Fibroblast of pulmonary artery (primary cell): ENCODE measurements at regions not wholly inside any gene's neighbourhood (a gene's known extent, or its start where the extent isn't known, plus 50 kb on each side); places are given as distances from the start of the nearest gene placed in this dataset.

Experiments
- DNase-seq: peaks from one replicate; pipeline ENCODE4 v3.0.0-alpha.2; 2010; ENCODE audit warnings: low read depth
- H3K4me3 ChIP-seq: replicated peaks from 2 replicates; pipeline ENCODE4 v1.5.1; 2011; ENCODE audit warnings: low read depth, mild to moderate bottlenecking, control low read depth, low read length, moderate library complexity
- TF ChIP-seq, protein P1 (sequence below): IDR thresholded peaks from 2 replicates; pipeline ENCODE4 v1.5.1; 2011; ENCODE audit warnings: mild to moderate bottlenecking, control low read depth, low read length, inconsistent platforms; ENCODE audit errors: missing control alignments

DNA sequence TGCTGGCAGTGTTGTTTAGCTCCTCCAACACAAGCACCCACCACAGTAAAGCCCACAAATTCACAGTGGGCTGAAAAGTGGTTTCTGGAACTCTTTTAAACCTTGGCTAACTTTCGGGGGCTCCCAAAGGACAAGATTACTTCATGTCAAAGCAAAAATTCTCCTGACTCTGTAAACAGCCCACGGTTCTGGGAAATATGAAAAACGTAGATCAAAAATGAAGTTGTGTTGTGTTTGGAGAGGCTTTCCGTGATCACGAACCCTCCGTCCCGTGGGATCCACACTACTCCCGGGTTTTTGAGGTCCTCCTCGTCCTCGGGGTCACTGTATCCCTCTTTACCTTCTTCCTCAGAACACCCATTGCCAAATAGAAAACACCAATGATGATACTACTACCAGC lies 159.0 kb upstream of the RUNX1 start:
- H3K4me3 ChIP-seq, result no peak overlapping the region
- TF ChIP-seq, protein P1, sequence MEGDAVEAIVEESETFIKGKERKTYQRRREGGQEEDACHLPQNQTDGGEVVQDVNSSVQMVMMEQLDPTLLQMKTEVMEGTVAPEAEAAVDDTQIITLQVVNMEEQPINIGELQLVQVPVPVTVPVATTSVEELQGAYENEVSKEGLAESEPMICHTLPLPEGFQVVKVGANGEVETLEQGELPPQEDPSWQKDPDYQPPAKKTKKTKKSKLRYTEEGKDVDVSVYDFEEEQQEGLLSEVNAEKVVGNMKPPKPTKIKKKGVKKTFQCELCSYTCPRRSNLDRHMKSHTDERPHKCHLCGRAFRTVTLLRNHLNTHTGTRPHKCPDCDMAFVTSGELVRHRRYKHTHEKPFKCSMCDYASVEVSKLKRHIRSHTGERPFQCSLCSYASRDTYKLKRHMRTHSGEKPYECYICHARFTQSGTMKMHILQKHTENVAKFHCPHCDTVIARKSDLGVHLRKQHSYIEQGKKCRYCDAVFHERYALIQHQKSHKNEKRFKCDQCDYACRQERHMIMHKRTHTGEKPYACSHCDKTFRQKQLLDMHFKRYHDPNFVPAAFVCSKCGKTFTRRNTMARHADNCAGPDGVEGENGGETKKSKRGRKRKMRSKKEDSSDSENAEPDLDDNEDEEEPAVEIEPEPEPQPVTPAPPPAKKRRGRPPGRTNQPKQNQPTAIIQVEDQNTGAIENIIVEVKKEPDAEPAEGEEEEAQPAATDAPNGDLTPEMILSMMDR, result no peak
- DNase-seq, result no peak

DNA sequence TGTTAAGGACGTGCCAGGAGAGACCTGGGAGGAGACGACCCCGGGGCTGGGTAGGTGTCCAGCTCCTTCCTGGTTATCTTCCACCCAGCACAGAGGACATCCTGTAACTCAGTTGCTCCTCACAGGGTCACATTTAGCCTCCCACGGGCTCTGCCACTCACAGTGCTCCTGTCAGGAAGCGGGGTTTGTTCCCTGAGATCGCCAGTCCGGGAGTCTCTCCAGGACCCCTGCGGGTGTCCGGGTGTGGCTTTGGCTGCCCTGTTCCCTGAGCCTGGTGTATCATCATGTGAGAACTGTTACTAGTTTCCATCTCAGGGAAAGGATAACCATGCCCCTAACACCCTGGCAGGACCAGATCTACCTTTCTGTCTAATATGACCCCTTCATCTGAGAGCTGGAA lies 158.2 kb upstream of the RUNX1 start:
- DNase-seq, result no peak
- TF ChIP-seq, protein P1, result no peak
- H3K4me3 ChIP-seq, result no peak overlapping the region

DNA sequence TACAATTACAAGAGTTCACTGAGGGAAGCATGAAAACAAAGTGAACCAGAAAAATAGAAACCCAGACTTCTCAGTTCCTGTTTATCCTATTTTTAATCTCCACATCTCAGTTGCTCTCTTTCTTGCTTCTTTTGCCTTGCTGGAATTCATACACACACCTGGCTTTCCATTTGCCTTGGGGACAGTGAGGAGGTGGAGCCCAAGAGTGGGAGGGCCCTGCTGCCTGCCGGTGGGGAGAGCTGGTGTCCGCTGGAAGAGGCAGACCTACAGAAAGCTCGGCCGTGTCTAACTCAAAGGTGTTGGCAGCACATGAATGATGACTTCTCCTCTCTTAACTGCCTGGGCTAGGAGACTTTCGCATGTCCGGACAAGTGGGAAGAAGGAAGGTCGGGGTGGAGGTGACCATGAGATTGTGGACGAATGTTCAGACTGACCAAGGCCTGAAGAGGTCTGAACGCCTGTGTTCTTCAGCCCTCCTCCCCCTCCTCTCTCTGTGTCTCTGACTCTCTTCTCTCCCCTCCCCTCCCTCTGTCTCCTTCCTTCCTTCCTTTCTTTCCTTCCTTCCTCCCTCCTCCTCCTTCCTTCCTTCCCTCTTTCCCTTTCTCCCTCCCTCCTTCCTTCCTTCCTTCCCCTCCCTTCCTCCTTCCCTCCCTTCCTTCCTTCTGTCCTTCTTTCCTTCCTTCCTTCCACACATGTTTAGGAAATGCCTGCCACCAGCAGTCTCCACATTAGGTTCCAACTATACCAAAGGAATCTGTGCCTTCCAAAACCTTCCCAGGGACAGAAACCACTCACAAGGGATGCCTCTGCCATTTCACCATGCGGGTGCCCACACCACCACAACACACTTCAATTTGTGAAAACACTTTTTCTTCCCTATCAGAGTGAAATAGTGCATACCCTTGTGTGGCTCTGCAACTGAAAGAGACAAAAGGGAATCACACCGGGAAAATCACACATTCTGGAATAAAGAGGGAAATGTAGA lies 157.3 kb upstream of the RUNX1 start:
- no peak overlapping the region for H3K4me3 ChIP-seq
- DNase-seq, result no peak
- TF ChIP-seq, protein P1, result no peak

DNA sequence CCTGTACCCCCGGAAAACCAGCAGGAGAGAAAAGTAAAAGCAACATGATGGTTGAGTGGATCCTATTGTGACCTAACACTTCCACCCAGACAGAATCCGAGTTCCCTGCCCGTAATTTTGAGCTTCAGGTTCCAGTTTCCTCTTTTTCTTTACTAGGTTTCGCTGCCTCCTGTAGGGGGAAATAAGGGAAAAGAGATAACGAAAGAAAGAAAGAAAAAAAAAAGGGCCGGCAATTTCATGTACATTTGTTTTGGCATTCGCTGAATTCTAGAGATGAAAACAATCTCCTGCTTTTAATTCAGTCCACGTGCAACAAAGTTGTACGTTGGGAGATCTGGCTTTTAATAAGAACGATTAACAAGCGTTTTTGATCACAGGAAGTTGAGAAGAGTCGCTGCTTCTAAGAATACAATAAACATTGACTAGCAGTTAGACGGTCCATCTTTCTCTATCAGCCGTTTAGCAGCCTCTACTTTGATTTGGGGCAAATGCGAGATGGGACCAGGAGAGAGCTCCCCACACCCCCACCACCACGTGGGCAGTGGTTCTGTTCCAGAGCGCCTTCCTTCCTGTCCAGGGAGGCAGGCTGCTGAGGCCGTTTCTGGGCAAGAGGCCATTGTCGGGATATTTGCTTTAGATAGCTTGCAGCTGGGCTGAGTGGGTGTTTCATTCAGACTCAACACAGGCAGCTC lies 155.9 kb upstream of the RUNX1 start:
- TF ChIP-seq, protein P1, result peak; percentile 24
- H3K4me3 ChIP-seq, result peak overlapping the region; percentile 38
- DNase-seq, result peak; percentile 98

DNA sequence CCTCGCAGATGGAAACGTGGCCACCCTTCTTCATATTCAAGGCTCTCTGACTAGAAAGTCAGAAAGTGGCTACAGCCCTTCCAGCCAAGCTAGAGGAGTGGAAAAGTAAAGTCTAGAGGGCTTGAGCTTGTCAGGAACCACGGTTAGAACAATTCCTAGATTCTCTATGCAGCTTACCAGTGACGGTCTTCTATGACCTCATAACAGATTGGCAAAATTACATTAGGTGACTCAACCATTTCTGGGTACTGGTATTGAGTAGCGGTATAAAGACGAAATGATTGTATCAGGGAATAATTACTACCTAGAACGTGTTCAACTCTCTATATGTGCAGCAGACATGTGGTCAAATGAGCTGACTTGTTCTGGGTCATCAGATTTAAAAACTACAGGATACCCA lies 155.0 kb upstream of the RUNX1 start:
- DNase-seq, result peak; percentile 53
- TF ChIP-seq, protein P1, result no peak
- H3K4me3 ChIP-seq, result no peak overlapping the region

DNA sequence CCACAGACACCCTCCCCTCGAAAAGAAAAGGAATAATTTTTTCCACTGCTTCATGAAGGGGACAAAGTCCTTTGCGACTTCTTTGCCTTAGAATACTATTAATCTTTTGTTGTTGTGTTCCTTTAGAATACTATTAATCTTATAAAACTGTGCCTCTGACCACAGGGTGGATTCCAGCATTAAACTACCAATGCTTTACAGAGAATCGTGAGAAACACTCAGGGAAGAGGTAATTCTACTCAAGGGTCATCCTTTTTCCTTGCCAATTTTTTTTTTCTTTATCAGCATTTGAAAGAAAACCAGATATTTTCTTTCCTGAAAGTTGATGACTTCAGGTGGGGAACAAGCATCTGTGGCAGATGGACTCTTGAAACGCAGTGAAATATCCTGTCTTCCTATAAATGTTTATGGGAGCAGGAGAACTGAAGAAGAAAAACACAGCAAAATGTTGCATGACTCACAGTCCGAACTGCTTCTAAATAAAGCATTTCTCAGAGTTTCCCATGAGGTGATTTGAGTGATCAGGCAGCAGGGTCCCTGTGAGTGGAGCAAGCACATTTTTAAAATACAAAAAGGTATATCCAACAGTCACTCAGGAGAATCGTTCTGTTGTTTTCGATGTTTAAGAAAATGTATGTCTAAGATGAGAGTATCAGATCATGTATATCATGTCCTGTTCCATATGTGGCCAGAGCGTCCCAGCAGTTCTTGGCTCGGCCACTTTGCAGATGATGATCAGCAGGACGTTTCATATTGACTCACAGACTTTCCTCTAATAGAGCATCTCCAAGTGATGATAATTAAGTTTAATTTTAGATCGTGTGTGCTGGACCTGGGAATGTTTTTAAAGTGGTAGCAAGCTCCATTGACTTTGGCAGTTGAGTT lies 154.2 kb upstream of the RUNX1 start:
- DNase-seq, result peak; percentile 84
- H3K4me3 ChIP-seq, result no peak overlapping the region
- TF ChIP-seq, protein P1, result no peak
